Progenitor cell of endocrine pancreas (in vitro differentiated cells): ENCODE measurements at regions not wholly inside any gene's neighbourhood (a gene's known extent, or its start where the extent isn't known, plus 50 kb on each side); places are given as distances from the start of the nearest gene placed in this dataset.

Experiments used
- DNase-seq: peaks from one replicate; pipeline ENCODE4 v3.0.0; 2021; ENCODE audit warnings: low spot score; ENCODE audit not compliant: unreplicated experiment
- H3K27ac Mint-ChIP-seq: 2 replicates; pipeline ENCODE4 v1.8.0; 2021; ENCODE audit warnings: mild to moderate bottlenecking, moderate library complexity, mixed read lengths
- H3K27me3 Mint-ChIP-seq: 2 replicates; pipeline ENCODE4 v1.8.0; 2021; ENCODE audit warnings: mixed read lengths
- H3K36me3 Mint-ChIP-seq: 2 replicates; pipeline ENCODE4 v1.8.0; 2022; ENCODE audit warnings: mixed read lengths; ENCODE audit not compliant: insufficient read depth
- H3K4me1 Mint-ChIP-seq: 2 replicates; pipeline ENCODE4 v1.8.0; 2021; ENCODE audit warnings: low read depth, mixed read lengths
- H3K4me3 Mint-ChIP-seq: 2 replicates; pipeline ENCODE4 v1.8.0; 2021; ENCODE audit warnings: low read depth, mild to moderate bottlenecking, moderate library complexity, mixed read lengths
- H3K9me3 Mint-ChIP-seq: 2 replicates; pipeline ENCODE4 v1.8.0; 2021; ENCODE audit warnings: low read depth, mixed read lengths
- TF ChIP-seq, protein P1 (sequence below): fragments of 200-600 bp; sonication (generic); IDR thresholded peaks from one replicate; pipeline ENCODE4 v1.5.0; 2021; ENCODE audit warnings: antibody characterized with exemption, mild to moderate bottlenecking; ENCODE audit not compliant: unreplicated experiment

DNA sequence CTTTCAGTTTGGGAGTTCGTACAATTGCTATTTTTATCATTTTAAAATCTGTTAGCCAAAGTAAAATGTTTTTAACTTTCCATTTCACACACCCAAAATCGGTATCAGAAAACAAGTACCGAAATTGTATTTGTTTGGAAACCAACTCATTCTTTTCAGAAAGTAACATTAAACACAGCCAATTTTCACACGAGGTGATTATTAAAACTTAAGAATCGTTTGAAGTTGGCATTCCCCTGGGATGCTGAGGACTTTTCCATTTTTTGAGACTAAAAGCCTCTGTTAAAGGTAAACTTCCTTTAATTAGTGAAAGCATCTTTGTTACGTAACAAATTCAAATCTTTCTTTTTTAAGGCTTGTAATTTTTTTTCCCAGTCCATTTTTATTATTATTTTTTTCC lies 623.0 kb downstream of the VRK1 start:
- Mint-ChIP-seq H3K9me3 (no peaks in the 10 kb centered on the region), H3K4me3 (no peak overlapping the region), H3K27ac (no peak overlapping the region), H3K27me3 (peaks cover 18% of the 10 kb centered on the region), H3K36me3 (no peaks in the 10 kb centered on the region), H3K4me1 (peaks cover 5% of the 10 kb centered on the region)
- TF ChIP-seq, protein P1, sequence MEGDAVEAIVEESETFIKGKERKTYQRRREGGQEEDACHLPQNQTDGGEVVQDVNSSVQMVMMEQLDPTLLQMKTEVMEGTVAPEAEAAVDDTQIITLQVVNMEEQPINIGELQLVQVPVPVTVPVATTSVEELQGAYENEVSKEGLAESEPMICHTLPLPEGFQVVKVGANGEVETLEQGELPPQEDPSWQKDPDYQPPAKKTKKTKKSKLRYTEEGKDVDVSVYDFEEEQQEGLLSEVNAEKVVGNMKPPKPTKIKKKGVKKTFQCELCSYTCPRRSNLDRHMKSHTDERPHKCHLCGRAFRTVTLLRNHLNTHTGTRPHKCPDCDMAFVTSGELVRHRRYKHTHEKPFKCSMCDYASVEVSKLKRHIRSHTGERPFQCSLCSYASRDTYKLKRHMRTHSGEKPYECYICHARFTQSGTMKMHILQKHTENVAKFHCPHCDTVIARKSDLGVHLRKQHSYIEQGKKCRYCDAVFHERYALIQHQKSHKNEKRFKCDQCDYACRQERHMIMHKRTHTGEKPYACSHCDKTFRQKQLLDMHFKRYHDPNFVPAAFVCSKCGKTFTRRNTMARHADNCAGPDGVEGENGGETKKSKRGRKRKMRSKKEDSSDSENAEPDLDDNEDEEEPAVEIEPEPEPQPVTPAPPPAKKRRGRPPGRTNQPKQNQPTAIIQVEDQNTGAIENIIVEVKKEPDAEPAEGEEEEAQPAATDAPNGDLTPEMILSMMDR = no peak
- DNase-seq = no peak

DNA sequence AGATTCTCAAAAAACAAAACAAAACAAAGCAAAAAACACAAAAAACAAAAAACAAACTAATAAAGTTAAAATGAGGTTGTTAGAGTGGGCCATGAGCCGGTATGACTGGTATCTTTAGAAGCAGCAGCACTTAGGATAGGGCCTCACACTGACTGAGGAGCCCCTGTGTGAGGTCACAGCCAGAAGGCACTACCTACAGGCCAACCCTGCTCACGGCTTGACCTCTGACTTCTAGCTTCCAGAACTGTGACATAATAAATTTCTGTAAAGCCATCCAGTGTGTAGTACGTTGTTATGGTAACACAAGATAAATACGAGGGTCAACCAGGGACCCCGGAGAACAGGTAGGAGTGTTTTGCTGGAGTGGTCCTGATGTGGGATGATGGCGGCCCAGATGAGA lies 629.6 kb downstream of the VRK1 start:
- no peak for DNase-seq
- TF ChIP-seq, protein P1 = no peak
- Mint-ChIP-seq H3K36me3 (no peaks in the 10 kb centered on the region), H3K4me1 (peaks cover 1% of the 10 kb centered on the region), H3K4me3 (no peak overlapping the region), H3K9me3 (no peaks in the 10 kb centered on the region), H3K27ac (no peak overlapping the region), H3K27me3 (peaks cover 8% of the 10 kb centered on the region)

DNA sequence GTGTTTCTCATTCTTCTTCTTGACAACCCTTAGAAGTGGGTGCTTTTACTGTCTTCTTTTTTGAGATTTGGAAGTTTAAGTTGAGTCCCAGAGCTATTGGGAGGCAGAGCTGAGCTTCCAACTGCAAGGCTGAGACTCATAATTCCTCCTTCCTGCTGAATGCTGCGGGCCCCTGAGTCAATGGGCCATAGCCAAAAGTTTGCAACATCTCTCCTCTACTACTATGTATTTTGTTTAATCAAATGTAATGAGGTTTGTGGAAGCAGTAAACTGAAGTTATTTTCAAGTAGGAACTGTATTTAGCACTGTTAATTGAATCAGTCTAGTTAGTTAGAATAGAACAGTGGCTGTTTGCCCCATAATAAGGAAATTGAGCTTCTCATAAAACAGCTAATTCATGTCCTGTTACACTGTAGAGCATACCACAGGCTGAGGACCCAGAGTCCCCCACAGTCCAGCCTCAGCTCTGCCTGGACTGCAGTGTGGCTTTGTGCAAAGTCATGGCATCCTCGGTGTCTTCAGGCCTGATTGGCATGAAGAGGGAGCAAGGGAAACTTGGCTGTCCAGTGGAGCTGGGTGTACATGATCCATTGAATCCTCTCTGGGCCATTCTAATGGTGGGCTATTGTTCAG lies 631.7 kb downstream of the VRK1 start:
- no peaks in the 10 kb centered on the region for H3K9me3 Mint-ChIP-seq
- no peak overlapping the region for H3K4me3 Mint-ChIP-seq
- DNase-seq = no peak
- no peaks in the 10 kb centered on the region for H3K36me3 Mint-ChIP-seq
- peaks cover 8% of the 10 kb centered on the region for H3K27me3 Mint-ChIP-seq
- no peak overlapping the region for H3K27ac Mint-ChIP-seq
- TF ChIP-seq, protein P1 = no peak
- H3K4me1 Mint-ChIP-seq = peaks cover 1% of the 10 kb centered on the region

DNA sequence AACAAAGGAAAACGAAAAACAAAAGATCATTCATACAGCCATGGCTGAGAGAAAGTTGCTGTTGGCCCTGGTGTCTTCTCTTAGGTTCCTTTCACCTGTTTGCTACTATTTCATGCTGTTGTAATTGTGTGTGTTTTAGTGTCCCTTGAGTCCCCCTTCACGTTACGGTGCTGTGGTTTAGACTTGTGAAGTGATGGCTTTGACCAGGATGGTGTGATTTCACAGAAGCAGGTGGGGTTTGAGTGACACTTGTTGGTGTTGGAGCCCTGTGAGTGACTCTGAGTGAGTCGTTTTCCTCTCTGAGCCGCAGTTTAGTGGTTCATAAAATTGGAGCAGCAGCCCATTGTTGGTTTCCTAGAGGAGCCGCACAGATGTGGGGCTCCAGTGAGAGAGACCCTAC lies 635.4 kb downstream of the VRK1 start:
- no peaks in the 10 kb centered on the region for H3K27me3 Mint-ChIP-seq
- H3K27ac Mint-ChIP-seq = no peak overlapping the region
- no peak overlapping the region for H3K4me3 Mint-ChIP-seq

DNA sequence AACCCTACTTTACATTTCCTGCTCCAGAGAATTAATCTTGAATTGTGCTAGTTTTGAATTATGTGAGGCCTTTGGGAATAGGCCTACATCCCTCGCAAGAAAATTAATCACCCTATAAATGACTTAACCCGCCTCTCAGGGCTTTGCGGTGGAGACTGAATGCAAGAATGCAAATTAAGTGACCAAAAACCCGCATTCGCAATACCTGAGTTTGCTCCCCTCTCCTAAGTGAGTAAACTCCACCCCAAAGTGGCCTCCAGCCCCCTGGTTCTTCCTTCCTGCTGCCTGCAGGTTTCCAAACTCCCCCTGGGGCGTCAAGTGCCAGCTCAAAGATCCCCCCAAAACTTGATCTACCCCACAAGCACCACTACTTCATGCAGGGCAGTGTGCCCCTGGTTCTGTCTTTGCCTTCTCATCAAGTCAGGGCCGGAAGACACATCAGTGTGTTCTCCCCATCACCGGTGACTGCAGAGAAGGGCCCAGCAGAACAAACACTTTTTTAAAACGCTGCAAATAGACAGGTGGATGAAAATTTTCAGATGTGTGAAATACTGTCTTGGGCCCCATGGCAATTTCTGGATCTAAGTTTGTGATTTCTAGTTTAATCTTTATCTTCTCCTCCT lies 644.7 kb downstream of the VRK1 start:
- no peak overlapping the region for H3K27ac Mint-ChIP-seq
- TF ChIP-seq, protein P1 = no peak
- H3K36me3 Mint-ChIP-seq = no peaks in the 10 kb centered on the region
- no peaks in the 10 kb centered on the region for H3K4me1 Mint-ChIP-seq
- DNase-seq = no peak
- no peak overlapping the region for H3K4me3 Mint-ChIP-seq
- no peaks in the 10 kb centered on the region for H3K27me3 Mint-ChIP-seq
- no peaks in the 10 kb centered on the region for H3K9me3 Mint-ChIP-seq

More for the DNA sequence above, 635.4 kb downstream of the VRK1 start:
- no peak for DNase-seq
- Mint-ChIP-seq H3K4me1 (peaks cover 1% of the 10 kb centered on the region), H3K36me3 (no peaks in the 10 kb centered on the region), H3K9me3 (no peaks in the 10 kb centered on the region)
- TF ChIP-seq, protein P1 = no peak
